CD4-positive, alpha-beta T cell treated with Interleukin-15 for 4 hours (primary cell): ENCODE measurements at regions not wholly inside any gene's neighbourhood (a gene's known extent, or its start where the extent isn't known, plus 50 kb on each side); places are given as distances from the start of the nearest gene placed in this dataset.

Experiments
- DNase-seq: peaks from one replicate; pipeline ENCODE4 v3.0.0-alpha.2; 2020; ENCODE audit warnings: low spot score

GRCh38 chr1:198864695-198865094, 225.9 kb downstream of the PTPRC start:
- DNase-seq: no peak

- no peak for DNase-seq
These were observed 226.5 kb downstream of the PTPRC start for GRCh38 chr1:198865319-198865718.

GRCh38 chr1:198867182-198867581, 228.3 kb downstream of the PTPRC start:
- DNase-seq: no peak

- no peak for DNase-seq
These were observed 234.9 kb downstream of the PTPRC start for GRCh38 chr1:198873696-198874230.

- no peak for DNase-seq
These were observed 237.6 kb downstream of the PTPRC start for GRCh38 chr1:198876371-198876871.

- DNase-seq: no peak
These were observed 239.7 kb downstream of the PTPRC start for GRCh38 chr1:198878566-198878965.

GRCh38 chr1:198879711-198880306, 241.0 kb downstream of the PTPRC start:
- DNase-seq: no peak

GRCh38 chr1:198880397-198880796, 241.6 kb downstream of the PTPRC start:
- DNase-seq: no peak

GRCh38 chr1:198880818-198881597, 242.2 kb downstream of the PTPRC start:
- no peak for DNase-seq

- DNase-seq: no peak
These were observed 244.3 kb downstream of the PTPRC start for GRCh38 chr1:198883184-198883583.

- DNase-seq: no peak
These were observed 249.0 kb downstream of the PTPRC start for GRCh38 chr1:198887866-198888265.

- DNase-seq: no peak
These were observed 249.6 kb downstream of the PTPRC start for GRCh38 chr1:198888379-198888943.

- DNase-seq: no peak
These were observed 250.3 kb downstream of the PTPRC start for GRCh38 chr1:198889101-198889500.

GRCh38 chr1:198889749-198890148, 250.9 kb downstream of the PTPRC start:
- no peak for DNase-seq

- DNase-seq: no peak
These were observed 251.5 kb downstream of the PTPRC start for GRCh38 chr1:198890214-198890930.

- no peak for DNase-seq
These were observed 253.2 kb downstream of the PTPRC start for GRCh38 chr1:198892065-198892464.

- DNase-seq: no peak
These were observed 254.3 kb downstream of the PTPRC start for GRCh38 chr1:198893141-198893540.

- DNase-seq: no peak
These were observed 255.1 kb downstream of the PTPRC start for GRCh38 chr1:198893763-198894444.

GRCh38 chr1:198901266-198901665, 262.4 kb downstream of the PTPRC start:
- DNase-seq: no peak

- DNase-seq: no peak
These were observed 263.8 kb downstream of the PTPRC start for GRCh38 chr1:198902655-198903054.

GRCh38 chr1:198903203-198903602, 264.4 kb downstream of the PTPRC start:
- no peak for DNase-seq

- no peak for DNase-seq
These were observed 264.8 kb downstream of the PTPRC start for GRCh38 chr1:198903621-198904020.
